ENCODE measurements at regions not wholly inside any gene's neighbourhood (a gene's known extent, or its start where the extent isn't known, plus 50 kb on each side); places are given as distances from the start of the nearest gene placed in this dataset.

- TF ChIP-seq, protein P1, sequence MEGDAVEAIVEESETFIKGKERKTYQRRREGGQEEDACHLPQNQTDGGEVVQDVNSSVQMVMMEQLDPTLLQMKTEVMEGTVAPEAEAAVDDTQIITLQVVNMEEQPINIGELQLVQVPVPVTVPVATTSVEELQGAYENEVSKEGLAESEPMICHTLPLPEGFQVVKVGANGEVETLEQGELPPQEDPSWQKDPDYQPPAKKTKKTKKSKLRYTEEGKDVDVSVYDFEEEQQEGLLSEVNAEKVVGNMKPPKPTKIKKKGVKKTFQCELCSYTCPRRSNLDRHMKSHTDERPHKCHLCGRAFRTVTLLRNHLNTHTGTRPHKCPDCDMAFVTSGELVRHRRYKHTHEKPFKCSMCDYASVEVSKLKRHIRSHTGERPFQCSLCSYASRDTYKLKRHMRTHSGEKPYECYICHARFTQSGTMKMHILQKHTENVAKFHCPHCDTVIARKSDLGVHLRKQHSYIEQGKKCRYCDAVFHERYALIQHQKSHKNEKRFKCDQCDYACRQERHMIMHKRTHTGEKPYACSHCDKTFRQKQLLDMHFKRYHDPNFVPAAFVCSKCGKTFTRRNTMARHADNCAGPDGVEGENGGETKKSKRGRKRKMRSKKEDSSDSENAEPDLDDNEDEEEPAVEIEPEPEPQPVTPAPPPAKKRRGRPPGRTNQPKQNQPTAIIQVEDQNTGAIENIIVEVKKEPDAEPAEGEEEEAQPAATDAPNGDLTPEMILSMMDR (IDR thresholded peaks at IDR 0.05; ENCODE audit: low read depth, low read length, missing input control) = no peak
- no peak for TF ChIP-seq JUND (IDR thresholded peaks at IDR 0.05)
- TF ChIP-seq TAF1 (conservative IDR thresholded peaks at IDR 0.05) = no peak
- TF ChIP-seq REST (IDR thresholded peaks at IDR 0.05) = no peak
- TF ChIP-seq RXRA (IDR thresholded peaks at IDR 0.05) = no peak
Measured at GRCh38 chr16:9232102-9232770, 140.8 kb downstream of the HAPSTR1 start.

Data from liver (tissue), 3 donors.